GM19035 (cell line): ENCODE measurements at regions not wholly inside any gene's neighbourhood (a gene's known extent, or its start where the extent isn't known, plus 50 kb on each side); places are given as distances from the start of the nearest gene placed in this dataset.

Source experiments
- ATAC-seq: cut with Tn5 transposase; IDR thresholded peaks from one replicate; pipeline ENCODE4 v1.9.1; 2021; ENCODE audit not compliant: unreplicated experiment

GRCh38 chr18:22613058-22613690 lies 195.5 kb upstream of the CTAGE1 start:
- ATAC-seq = no peak

- ATAC-seq = no peak
Measured at GRCh38 chr18:22613788-22614187, 196.1 kb upstream of the CTAGE1 start.

DNA sequence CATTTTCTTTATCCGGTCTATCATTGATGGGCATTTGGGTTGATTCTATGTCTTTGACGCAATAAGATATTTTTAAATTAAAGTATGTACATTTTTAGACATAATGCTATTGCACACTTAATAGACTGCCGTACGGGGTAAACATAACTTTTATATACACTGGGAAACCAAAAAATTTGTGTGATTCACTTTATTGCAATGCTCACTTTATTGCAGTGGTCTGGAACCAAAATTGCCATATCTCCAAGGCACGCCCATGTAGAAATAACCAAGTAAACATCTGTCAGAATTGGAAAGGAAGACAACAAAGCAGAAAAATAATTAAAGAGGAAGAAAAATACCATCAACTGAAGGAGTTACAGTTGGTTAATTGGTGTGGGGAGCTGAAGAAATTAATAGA lies 205.8 kb upstream of the CTAGE1 start:
- ATAC-seq = no peak

DNA sequence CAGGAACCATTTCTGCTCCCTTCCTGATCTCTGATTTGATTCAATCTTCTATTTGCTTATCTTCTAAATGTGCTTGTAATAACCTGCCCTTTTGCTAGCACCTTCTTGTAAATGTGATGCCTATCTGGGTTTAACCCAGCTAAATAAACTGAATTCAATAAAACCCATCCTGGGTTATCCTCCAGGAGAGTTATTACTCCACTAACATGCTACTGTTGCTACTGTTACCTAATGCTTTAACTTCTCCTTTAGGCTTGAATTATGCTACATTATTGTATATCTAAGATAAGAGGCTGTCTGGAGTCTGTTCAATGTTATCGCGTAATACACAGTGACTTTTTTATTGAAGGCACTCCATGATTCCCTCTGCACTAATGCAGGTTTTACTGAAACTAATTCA lies 206.5 kb upstream of the CTAGE1 start:
- ATAC-seq = no peak

GRCh38 chr18:22625406-22625805 lies 207.7 kb upstream of the CTAGE1 start:
- no peak for ATAC-seq

GRCh38 chr18:22626771-22627170 lies 209.1 kb upstream of the CTAGE1 start:
- no peak for ATAC-seq

- ATAC-seq = no peak
Measured at GRCh38 chr18:22627506-22627905, 209.8 kb upstream of the CTAGE1 start.

- ATAC-seq = no peak
Measured at GRCh38 chr18:22628795-22629510, 211.2 kb upstream of the CTAGE1 start.

DNA sequence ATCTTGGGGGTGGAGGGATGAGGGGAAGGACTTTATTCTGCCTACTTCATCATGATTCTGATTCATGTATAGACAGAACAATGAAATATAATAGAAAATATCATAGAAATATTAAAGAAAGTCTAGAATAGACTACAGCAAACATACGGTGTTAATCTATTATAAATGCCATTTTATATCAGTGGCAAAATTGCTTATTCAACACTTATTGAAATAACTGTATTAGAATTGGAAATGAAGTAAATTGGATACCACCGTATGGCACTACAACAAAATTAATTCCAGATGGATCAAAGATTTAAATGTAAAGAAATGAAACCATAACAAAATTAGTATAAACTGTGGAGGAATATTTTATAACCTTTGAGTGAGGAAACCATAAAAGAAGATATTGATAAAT lies 213.3 kb upstream of the CTAGE1 start:
- ATAC-seq = no peak

DNA sequence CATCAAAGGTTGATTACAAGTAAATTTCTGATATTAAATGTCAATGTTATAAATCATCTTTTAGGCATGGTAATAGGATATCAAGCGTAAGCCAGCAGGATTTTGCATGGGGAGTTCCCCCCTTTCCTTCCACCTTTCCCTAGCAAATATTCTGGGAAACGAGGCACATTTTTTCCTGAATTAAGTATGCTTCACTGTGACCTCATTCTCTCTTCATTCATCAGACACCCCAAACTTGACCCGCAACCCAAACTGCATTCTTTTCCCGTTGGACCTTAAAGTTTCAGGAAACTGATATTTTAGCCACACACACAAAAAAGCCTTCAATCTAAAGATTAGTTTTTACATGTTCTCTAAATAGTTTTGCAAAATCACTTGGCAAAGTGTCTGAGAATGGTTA lies 214.5 kb upstream of the CTAGE1 start:
- no peak for ATAC-seq

DNA sequence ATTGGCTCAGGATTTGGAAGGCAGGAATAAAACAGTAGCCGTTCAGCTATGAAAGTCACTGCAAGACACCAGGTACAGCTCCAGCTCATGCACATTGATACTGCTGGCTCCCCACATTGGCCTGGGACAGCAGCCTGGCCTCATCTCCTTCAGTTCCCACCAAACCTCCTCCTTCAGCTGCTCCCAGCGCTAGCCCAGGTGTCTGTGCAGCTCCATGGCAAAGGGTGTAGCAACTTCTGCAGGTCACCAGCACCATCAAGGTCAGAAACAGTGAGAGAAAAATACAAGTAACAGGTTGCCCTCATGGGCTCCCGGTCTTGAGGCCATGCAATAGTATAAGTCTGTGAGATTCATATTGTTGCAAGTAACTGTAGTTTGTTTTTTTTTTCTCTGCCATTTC lies 216.7 kb upstream of the CTAGE1 start:
- ATAC-seq = no peak

GRCh38 chr18:22637787-22638186 lies 220.1 kb upstream of the CTAGE1 start:
- no peak for ATAC-seq

- ATAC-seq = no peak
Measured at GRCh38 chr18:22639026-22639463, 221.3 kb upstream of the CTAGE1 start.

GRCh38 chr18:22639561-22639960 lies 221.8 kb upstream of the CTAGE1 start:
- ATAC-seq = no peak

DNA sequence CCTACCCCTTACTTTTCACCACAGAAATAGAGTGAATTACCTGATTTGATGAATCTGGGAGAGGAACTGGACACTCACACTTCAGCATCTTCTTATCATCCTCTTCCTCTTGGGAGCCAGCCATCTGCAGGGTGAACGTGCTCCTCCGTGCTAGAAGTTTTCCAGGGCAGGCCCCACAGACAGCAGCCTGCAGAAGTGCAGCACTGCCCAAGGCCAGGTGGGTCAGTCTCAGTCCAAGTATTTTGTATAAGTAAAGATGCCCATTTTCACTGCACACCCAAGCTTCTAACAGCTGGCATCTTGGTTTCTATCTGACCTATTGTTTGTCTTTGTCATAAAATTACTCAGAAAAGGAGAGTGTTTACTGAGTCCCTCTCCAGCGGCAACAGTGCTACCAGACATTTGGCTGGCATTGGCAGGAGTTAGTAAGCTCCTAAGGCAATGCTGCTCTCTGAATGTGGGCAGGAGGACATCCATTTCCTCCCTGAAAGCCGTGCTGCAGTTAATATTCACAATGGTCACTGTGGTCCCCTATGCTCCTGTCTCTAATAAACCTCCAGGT lies 222.6 kb upstream of the CTAGE1 start:
- no peak for ATAC-seq

- ATAC-seq = no peak
Measured at GRCh38 chr18:22641958-22642357, 224.2 kb upstream of the CTAGE1 start.

GRCh38 chr18:22643731-22644130 lies 226.0 kb upstream of the CTAGE1 start:
- no peak for ATAC-seq

GRCh38 chr18:22650247-22650646 lies 232.5 kb upstream of the CTAGE1 start:
- no peak for ATAC-seq

DNA sequence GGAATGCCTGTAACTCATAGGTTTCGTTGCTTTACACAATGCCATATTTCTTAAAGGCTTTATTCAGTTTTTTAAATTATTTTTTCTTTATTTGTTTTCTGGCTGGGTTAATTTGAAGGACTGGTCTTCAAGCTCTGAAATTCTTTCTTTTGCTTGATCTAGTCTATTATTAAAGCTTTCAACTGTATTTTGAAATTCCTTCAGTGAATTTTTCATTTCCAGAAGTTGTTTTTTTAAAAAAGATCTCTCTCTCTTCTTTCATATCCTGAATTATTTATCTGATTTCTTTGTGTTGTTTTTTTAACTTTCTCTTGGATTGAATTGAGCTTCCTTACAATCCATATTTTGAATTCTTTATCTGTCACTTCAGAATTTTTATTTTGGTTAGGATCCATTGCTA lies 239.9 kb upstream of the CTAGE1 start:
- no peak for ATAC-seq

DNA sequence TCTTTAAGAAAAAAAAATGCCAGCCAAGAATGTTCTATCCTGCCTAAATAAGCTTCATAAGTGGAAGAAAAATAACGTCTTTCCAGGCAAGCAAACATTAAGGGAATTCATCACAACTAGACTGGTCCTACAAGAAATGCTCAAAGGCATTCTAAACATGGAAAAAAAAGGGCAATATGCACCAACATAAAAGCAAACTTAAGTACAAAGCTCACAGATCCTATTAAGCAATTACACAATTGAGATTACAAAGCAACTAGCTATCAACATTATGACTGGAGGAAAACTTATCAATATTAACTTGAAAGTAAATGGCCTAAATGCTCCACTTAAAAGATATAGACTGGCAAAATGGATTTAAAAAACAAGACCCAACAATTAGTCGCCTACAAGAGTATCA lies 240.6 kb upstream of the CTAGE1 start:
- ATAC-seq = no peak

GRCh38 chr18:22663378-22663777 lies 245.7 kb upstream of the CTAGE1 start:
- ATAC-seq = no peak

DNA sequence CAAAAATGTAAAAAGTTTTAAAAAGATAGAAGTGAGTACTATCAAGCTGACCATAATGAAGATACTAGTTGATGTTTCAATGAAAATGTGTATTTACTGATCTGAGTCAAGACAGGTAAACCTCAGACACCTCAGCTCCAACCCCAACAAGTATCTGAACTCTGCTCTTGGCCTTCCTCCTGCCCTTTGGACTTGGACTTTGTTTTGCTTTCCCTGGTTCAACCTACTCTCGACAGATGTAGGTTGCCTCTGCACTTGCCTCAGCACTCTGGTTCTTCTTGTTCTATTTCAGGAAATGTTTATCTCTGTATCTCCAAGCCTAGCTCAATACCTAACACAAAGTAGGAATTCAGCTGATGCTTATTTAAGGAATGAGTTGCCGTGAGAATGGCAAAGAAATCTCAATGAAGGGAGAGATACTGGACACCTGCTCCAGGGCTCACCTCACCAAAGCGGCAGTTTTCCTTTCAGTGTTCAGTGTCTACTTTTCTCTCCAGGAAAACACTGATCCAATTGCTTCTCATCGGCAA lies 248.8 kb upstream of the CTAGE1 start:
- ATAC-seq = no peak
